Stimulated activated naive B cell treated with anti-CD40 and anti-IgM and Interleukin-4, amounts not matched to agents 10 μg/mL and 1 μg/mL and 100 μg/mL, for 72 hours (primary cell): ENCODE measurements at regions not wholly inside any gene's neighbourhood (a gene's known extent, or its start where the extent isn't known, plus 50 kb on each side); places are given as distances from the start of the nearest gene placed in this dataset.

ENCODE experiments used
- ATAC-seq, 2 donors: fragments of 150-1000 bp; cut with Tn5 transposase; replicated peaks; 2 replicates each; pipeline ENCODE4 v1.10.0; 2021; ENCODE audit warnings: moderate library complexity in 1 of 2
- DNase-seq: peaks from one replicate; pipeline ENCODE4 v3.0.0; 2021
- H3K27ac Mint-ChIP-seq: one replicate; pipeline ENCODE4 v1.8.0; 2022; ENCODE audit warnings: mild to moderate bottlenecking, mixed read lengths
- H3K27me3 Mint-ChIP-seq, 2 donors: one replicate each; pipeline ENCODE4 v1.8.0; 2022; ENCODE audit warnings: mixed read lengths in 2 of 2
- H3K36me3 Mint-ChIP-seq, 2 donors: one replicate each; pipeline ENCODE4 v1.8.0; 2022; ENCODE audit warnings: mixed read lengths in 2 of 2, mild to moderate bottlenecking in 1 of 2
- H3K4me1 Mint-ChIP-seq, 2 donors: one replicate each; pipeline ENCODE4 v1.8.0; 2022; ENCODE audit warnings: mixed read lengths in 2 of 2, mild to moderate bottlenecking in 1 of 2
- H3K4me3 Mint-ChIP-seq, 2 donors: one replicate each; pipeline ENCODE4 v1.8.0; 2022; ENCODE audit warnings: mild to moderate bottlenecking in 2 of 2, mixed read lengths in 2 of 2, moderate library complexity in 1 of 2
- H3K9me3 Mint-ChIP-seq, 2 donors: one replicate each; pipeline ENCODE4 v1.8.0; 2022; ENCODE audit warnings: mixed read lengths in 2 of 2, mild to moderate bottlenecking in 1 of 2

DNA sequence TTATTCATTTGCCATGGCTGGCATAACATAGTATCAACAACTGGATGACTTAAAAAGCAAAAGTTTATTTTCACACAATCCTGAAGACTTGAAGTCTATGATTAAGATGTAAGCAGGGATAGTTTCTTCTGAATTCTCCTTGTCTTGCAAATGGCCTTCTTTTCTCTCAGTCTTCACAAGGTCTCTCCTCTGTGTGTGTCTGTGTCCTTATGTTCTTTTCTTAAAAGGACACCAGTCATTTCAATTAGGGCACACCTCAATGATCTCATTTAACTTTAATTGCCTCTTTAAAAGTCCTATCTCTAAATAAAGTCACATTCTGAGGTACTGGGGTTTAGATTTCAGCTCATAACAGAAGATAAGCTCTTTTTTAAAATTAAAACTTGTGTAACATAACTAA lies 399.7 kb downstream of the PABPC4L start:
- Mint-ChIP-seq H3K27ac (no peak overlapping the region), H3K27me3 (no peaks in the 10 kb centered on the region), H3K9me3 (no peaks in the 10 kb centered on the region), H3K4me1 (no peaks in the 10 kb centered on the region), H3K4me3 (no peak overlapping the region), H3K36me3 (no peaks in the 10 kb centered on the region)
- DNase-seq (no peak), ATAC-seq (no peak)

DNA sequence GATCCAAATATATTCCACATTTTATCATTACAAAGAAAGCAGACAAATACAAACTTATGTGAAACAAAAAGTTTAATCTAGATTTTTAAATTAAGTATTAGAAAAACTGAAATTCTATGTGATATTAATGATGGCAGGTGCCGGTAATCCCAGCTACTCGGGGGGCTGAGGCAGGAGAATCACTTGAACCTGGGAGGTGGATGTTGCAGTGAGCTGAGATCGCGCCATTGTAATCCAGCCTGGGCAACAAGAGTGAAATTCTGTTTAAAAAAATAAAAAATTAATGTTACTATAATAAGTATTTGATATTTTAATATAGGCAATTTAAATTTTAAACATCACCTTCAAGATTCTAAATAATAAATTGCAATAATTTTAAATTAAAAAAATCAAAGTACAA lies 400.6 kb downstream of the PABPC4L start:
- ATAC-seq = no peak
- Mint-ChIP-seq H3K4me3 (no peak overlapping the region), H3K4me1 (no peaks in the 10 kb centered on the region), H3K27me3 (no peaks in the 10 kb centered on the region), H3K36me3 (no peaks in the 10 kb centered on the region), H3K9me3 (no peaks in the 10 kb centered on the region), H3K27ac (no peak overlapping the region)
- no peak for DNase-seq

- H3K27ac Mint-ChIP-seq = no peak overlapping the region
These were observed 401.8 kb downstream of the PABPC4L start for GRCh38 chr4:133799717-133800315.

GRCh38 chr4:133777661-133778060 lies 423.9 kb downstream of the PABPC4L start:
- no peak overlapping the region for H3K4me3 Mint-ChIP-seq
- no peaks in the 10 kb centered on the region for H3K9me3 Mint-ChIP-seq
- H3K4me1 Mint-ChIP-seq = no peaks in the 10 kb centered on the region
- DNase-seq (no peak), ATAC-seq (no peak)
- no peaks in the 10 kb centered on the region for H3K27me3 Mint-ChIP-seq
- H3K36me3 Mint-ChIP-seq = no peaks in the 10 kb centered on the region
- H3K27ac Mint-ChIP-seq = no peak overlapping the region

More at GRCh38 chr4:133799717-133800315, 401.8 kb downstream of the PABPC4L start:
- Mint-ChIP-seq H3K9me3 (no peaks in the 10 kb centered on the region), H3K4me1 (no peaks in the 10 kb centered on the region), H3K4me3 (no peak overlapping the region), H3K36me3 (no peaks in the 10 kb centered on the region), H3K27me3 (no peaks in the 10 kb centered on the region)
- ATAC-seq = no peak
- DNase-seq = no peak

GRCh38 chr4:133776961-133777360 lies 424.6 kb downstream of the PABPC4L start:
- ATAC-seq = no peak
- Mint-ChIP-seq H3K9me3 (peaks cover 0 to 5% of the 10 kb centered on the region in 2 donors), H3K27me3 (no peaks in the 10 kb centered on the region), H3K36me3 (no peaks in the 10 kb centered on the region), H3K27ac (no peak overlapping the region), H3K4me3 (no peak overlapping the region), H3K4me1 (no peaks in the 10 kb centered on the region)
- DNase-seq = no peak

DNA sequence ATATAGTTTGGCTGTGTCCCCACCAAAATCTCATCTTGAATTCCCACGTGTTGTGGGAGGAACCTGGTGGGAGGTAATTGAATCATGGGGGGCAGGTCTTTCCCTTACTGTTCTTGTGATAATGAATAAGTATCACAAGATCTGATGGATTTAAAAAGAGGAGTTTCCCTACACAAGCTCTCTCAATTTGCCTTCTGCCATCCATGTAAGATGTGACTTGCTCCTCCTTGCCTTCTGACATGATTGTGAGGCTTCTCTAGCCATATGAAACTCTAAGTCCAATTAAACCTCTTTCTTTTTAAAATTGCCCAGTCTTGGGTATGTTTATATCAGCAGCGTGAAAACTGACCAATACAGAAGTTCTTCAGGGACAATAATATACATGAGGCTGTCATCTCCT lies 425.1 kb downstream of the PABPC4L start:
- Mint-ChIP-seq H3K4me1 (no peaks in the 10 kb centered on the region), H3K36me3 (no peaks in the 10 kb centered on the region), H3K4me3 (no peak overlapping the region), H3K9me3 (peaks cover 0 to 6% of the 10 kb centered on the region in 2 donors), H3K27ac (no peak overlapping the region), H3K27me3 (no peaks in the 10 kb centered on the region)
- ATAC-seq (no peak), DNase-seq (no peak)

DNA sequence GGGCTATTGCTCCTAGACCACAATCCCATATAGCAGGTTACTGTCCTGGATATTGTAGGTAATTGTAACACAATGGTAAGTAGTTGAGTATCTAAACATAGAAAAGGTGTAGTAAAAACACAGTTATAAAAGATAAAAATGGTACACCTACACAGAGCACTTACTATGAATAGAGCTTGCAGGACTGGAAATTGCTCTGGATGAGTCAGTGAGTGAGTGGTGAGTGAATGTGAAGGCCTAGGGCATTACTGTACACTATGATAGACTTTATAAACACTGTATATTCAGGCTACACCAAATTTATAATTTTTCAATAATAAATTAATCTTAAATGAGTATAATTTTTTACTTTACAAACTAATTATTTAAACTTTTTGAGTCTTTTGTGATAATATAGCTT lies 425.7 kb downstream of the PABPC4L start:
- Mint-ChIP-seq H3K4me3 (no peak overlapping the region), H3K9me3 (peaks cover 3 to 7% of the 10 kb centered on the region in 2 donors), H3K27me3 (no peaks in the 10 kb centered on the region), H3K4me1 (no peaks in the 10 kb centered on the region), H3K27ac (no peak overlapping the region), H3K36me3 (no peaks in the 10 kb centered on the region)
- DNase-seq (no peak), ATAC-seq (no peak)

DNA sequence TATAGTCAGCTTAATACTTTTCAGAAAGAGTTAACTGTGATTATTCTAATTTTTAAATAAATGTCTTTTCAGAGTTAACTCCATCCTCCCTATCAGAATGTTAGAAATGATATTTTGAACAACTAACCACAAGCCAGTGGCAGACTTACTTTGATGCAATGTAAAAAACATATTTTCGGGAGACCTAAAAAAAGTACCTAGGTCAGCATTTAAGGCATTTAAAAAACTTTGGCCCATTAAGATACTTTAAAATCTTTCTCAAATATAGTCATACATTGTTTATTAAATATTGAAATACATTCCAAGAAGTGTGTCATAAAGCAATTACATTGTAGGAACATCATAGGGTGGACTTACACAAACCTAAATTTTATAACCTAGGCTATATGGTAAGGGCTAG lies 426.1 kb downstream of the PABPC4L start:
- no peak overlapping the region for H3K27ac Mint-ChIP-seq
- DNase-seq = no peak
- no peak for ATAC-seq
- H3K4me3 Mint-ChIP-seq = no peak overlapping the region
- no peaks in the 10 kb centered on the region for H3K36me3 Mint-ChIP-seq
- H3K4me1 Mint-ChIP-seq = no peaks in the 10 kb centered on the region
- no peaks in the 10 kb centered on the region for H3K27me3 Mint-ChIP-seq
- peaks cover 7 to 9% of the 10 kb centered on the region in 2 donors for H3K9me3 Mint-ChIP-seq

- DNase-seq = no peak
- peaks cover 2 to 9% of the 10 kb centered on the region in 2 donors for H3K9me3 Mint-ChIP-seq
These were observed 442.2 kb downstream of the PABPC4L start for GRCh38 chr4:133759428-133759827.

DNA sequence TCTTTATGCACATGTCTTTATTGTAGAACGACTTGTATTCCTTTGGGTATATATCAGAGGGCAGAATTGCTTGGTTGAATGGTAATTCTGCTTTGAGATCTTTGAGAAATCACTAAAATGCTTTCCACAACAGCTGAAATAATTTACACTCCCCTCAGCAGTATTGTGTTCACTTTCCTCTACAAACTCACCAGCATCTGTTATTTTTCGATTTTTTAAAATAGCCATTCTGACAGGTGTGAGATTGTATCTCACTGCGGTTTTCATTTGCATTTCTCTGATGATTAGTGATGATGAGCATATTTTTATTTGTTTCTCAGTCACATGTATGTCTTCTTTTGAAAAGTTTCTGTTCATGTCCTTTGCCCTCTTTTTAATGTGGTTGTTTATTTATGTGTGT lies 459.8 kb downstream of the PABPC4L start:
- no peak for DNase-seq
- Mint-ChIP-seq H3K27ac (no peak overlapping the region), H3K36me3 (no peaks in the 10 kb centered on the region), H3K27me3 (no peaks in the 10 kb centered on the region), H3K4me3 (no peak overlapping the region), H3K9me3 (peaks cover 8 to 18% of the 10 kb centered on the region in 2 donors), H3K4me1 (no peaks in the 10 kb centered on the region)
- ATAC-seq = no peak

More at GRCh38 chr4:133759428-133759827, 442.2 kb downstream of the PABPC4L start:
- H3K27me3 Mint-ChIP-seq = no peaks in the 10 kb centered on the region
- no peak overlapping the region for H3K4me3 Mint-ChIP-seq
- no peak for ATAC-seq
- no peak overlapping the region for H3K27ac Mint-ChIP-seq
- H3K4me1 Mint-ChIP-seq = no peaks in the 10 kb centered on the region
- H3K36me3 Mint-ChIP-seq = no peaks in the 10 kb centered on the region

DNA sequence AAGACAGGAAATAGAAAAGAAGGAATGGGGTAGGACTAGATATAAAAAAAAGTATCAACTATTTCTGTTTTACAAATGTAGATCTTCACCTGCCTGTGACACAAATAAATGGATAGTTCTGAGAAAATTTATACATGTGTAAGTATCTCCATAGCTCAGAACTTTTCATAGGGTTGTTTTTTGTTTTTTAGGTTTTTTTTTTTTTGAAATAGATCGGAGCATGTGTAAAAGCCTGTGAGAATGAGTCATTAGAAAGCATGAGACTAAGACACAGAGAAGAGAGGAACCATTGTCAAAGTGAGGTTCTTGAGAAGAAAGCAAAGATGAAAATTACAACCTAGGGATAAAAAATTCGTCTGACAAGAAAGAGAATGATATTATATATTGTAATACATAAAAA lies 481.6 kb downstream of the PABPC4L start:
- no peaks in the 10 kb centered on the region for H3K36me3 Mint-ChIP-seq
- no peaks in the 10 kb centered on the region for H3K4me1 Mint-ChIP-seq
- ATAC-seq (no peak), DNase-seq (no peak)
- no peak overlapping the region for H3K27ac Mint-ChIP-seq
- H3K4me3 Mint-ChIP-seq = no peak overlapping the region
- peaks cover 0 to 3% of the 10 kb centered on the region in 2 donors for H3K9me3 Mint-ChIP-seq
- H3K27me3 Mint-ChIP-seq = no peaks in the 10 kb centered on the region

DNA sequence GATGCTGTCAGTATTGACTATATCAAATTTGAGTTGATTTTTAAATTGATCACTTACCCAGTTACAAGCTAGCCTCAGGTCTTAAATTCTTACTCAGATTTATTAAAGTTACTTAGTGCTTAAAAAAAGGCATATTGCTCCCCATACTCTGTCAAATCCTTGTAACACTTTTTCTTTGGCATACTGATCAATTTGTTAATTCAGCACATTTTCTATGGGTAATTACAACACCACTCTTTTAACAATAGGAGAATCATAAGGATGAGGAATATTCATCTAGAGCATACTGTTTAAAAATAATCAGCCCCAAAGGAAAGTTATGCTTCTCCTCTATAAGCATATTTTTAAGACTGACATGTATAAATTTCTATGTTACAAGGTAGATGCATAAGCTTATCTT lies 482.5 kb downstream of the PABPC4L start:
- Mint-ChIP-seq H3K4me1 (no peaks in the 10 kb centered on the region), H3K27me3 (no peaks in the 10 kb centered on the region), H3K27ac (no peak overlapping the region), H3K4me3 (no peak overlapping the region), H3K36me3 (no peaks in the 10 kb centered on the region), H3K9me3 (peaks cover 0 to 3% of the 10 kb centered on the region in 2 donors)
- DNase-seq (no peak), ATAC-seq (no peak)

DNA sequence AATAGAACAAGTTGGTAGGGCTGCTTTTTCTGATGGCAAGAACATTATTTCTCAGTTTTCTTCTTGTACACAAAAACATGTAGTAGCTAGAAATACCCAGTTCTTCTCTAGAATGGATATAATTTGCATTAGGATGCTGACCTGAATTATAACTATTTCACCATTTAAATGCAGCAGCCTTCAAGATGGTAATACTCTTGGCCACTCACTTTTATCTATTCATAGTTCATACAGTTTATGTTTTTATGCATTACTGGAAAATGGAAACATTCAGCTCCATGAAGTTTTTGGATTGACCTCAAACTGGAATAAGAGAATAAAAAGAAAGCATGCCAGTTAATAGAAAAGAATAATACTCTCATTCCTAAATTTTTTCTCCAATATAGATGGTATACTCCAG lies 487.4 kb downstream of the PABPC4L start:
- Mint-ChIP-seq H3K27me3 (no peaks in the 10 kb centered on the region), H3K9me3 (peaks cover 0 to 2% of the 10 kb centered on the region in 2 donors), H3K27ac (no peak overlapping the region), H3K4me3 (no peak overlapping the region), H3K36me3 (no peaks in the 10 kb centered on the region), H3K4me1 (no peaks in the 10 kb centered on the region)
- DNase-seq = no peak
- no peak for ATAC-seq

GRCh38 chr4:133713340-133713739 lies 488.2 kb downstream of the PABPC4L start:
- H3K4me3 Mint-ChIP-seq = no peak overlapping the region
- H3K27ac Mint-ChIP-seq = no peak overlapping the region

GRCh38 chr4:133711817-133712216 lies 489.8 kb downstream of the PABPC4L start:
- H3K27me3 Mint-ChIP-seq = no peaks in the 10 kb centered on the region
- ATAC-seq (no peak), DNase-seq (no peak)
- H3K27ac Mint-ChIP-seq = no peak overlapping the region
- H3K4me1 Mint-ChIP-seq = no peaks in the 10 kb centered on the region
- no peaks in the 10 kb centered on the region for H3K36me3 Mint-ChIP-seq
- peaks cover 0 to 3% of the 10 kb centered on the region in 2 donors for H3K9me3 Mint-ChIP-seq
- H3K4me3 Mint-ChIP-seq = no peak overlapping the region

More at GRCh38 chr4:133713340-133713739, 488.2 kb downstream of the PABPC4L start:
- Mint-ChIP-seq H3K9me3 (peaks cover 0 to 3% of the 10 kb centered on the region in 2 donors), H3K36me3 (no peaks in the 10 kb centered on the region), H3K27me3 (no peaks in the 10 kb centered on the region), H3K4me1 (no peaks in the 10 kb centered on the region)
- ATAC-seq (no peak), DNase-seq (no peak)

- Mint-ChIP-seq H3K27ac (no peak overlapping the region), H3K4me3 (no peak overlapping the region), H3K9me3 (no peaks in the 10 kb centered on the region), H3K4me1 (no peaks in the 10 kb centered on the region), H3K27me3 (no peaks in the 10 kb centered on the region), H3K36me3 (no peaks in the 10 kb centered on the region)
- no peak for ATAC-seq
- no peak for DNase-seq
These were observed 507.2 kb downstream of the PABPC4L start for GRCh38 chr4:133694416-133694815.
